ENCODE measurements at regions not wholly inside any gene's neighbourhood (a gene's known extent, or its start where the extent isn't known, plus 50 kb on each side); places are given as distances from the start of the nearest gene placed in this dataset.

- TF ChIP-seq ZBTB21 (CRISPR knock-in tag; IDR thresholded peaks at IDR 0.05): 0 out of 2 replicates have a peak, but pooled peaks have one; percentile 42
- TF ChIP-seq, protein P1, sequence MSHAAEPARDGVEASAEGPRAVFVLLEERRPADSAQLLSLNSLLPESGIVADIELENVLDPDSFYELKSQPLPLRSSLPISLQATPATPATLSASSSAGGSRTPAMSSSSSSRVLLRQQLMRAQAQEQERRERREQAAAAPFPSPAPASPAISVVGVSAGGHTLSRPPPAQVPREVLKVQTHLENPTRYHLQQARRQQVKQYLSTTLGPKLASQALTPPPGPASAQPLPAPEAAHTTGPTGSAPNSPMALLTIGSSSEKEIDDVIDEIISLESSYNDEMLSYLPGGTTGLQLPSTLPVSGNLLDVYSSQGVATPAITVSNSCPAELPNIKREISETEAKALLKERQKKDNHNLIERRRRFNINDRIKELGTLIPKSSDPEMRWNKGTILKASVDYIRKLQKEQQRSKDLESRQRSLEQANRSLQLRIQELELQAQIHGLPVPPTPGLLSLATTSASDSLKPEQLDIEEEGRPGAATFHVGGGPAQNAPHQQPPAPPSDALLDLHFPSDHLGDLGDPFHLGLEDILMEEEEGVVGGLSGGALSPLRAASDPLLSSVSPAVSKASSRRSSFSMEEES (CRISPR knock-in tag; IDR thresholded peaks at IDR 0.05): 0 out of 2 replicates have a peak, but pooled peaks have one; percentile 41
- TF ChIP-seq, protein P2, sequence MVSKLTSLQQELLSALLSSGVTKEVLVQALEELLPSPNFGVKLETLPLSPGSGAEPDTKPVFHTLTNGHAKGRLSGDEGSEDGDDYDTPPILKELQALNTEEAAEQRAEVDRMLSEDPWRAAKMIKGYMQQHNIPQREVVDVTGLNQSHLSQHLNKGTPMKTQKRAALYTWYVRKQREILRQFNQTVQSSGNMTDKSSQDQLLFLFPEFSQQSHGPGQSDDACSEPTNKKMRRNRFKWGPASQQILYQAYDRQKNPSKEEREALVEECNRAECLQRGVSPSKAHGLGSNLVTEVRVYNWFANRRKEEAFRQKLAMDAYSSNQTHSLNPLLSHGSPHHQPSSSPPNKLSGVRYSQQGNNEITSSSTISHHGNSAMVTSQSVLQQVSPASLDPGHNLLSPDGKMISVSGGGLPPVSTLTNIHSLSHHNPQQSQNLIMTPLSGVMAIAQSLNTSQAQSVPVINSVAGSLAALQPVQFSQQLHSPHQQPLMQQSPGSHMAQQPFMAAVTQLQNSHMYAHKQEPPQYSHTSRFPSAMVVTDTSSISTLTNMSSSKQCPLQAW (CRISPR knock-in tag; IDR thresholded peaks at IDR 0.05): no peak
- TF ChIP-seq NFKBIZ (CRISPR knock-in tag; IDR thresholded peaks at IDR 0.05): 0 out of 2 replicates have a peak, but pooled peaks have one; percentile 65
- TF ChIP-seq CBFB (CRISPR knock-in tag; IDR thresholded peaks at IDR 0.05): no peak
- no peak for TF ChIP-seq SP140L (CRISPR knock-in tag; IDR thresholded peaks at IDR 0.05; ENCODE audit: borderline replicate concordance)
- no peak for TF ChIP-seq MTF2 (CRISPR knock-in tag; IDR thresholded peaks at IDR 0.05; ENCODE audit: borderline replicate concordance)
- no peak for TF ChIP-seq MTA3 (CRISPR knock-in tag; IDR thresholded peaks at IDR 0.05)
- TF ChIP-seq ZEB1 (IDR thresholded peaks at IDR 0.05; ENCODE audit: insufficient replicate concordance, low read depth): peak; percentile 77
- no peak for TF ChIP-seq ZNF160 (CRISPR knock-in tag; IDR thresholded peaks at IDR 0.05)
- no peak for TF ChIP-seq KAT2B (IDR thresholded peaks at IDR 0.05; ENCODE audit: borderline replicate concordance, low read depth, low read length)
- TF ChIP-seq ZNF367 (CRISPR knock-in tag; IDR thresholded peaks at IDR 0.05; ENCODE audit: borderline replicate concordance): no peak
- TF ChIP-seq TEAD3 (CRISPR knock-in tag; optimal IDR thresholded peaks at IDR 0.05; ENCODE audit: borderline replicate concordance): peak; percentile 99
- TF ChIP-seq CREB1 (IDR thresholded peaks at IDR 0.05): no peak
- peak; percentile 61; the same call in 1 of the 2 replicates for TF ChIP-seq CREB1 (CRISPR knock-in tag; IDR thresholded peaks at IDR 0.05)
- no peak for TF ChIP-seq ZNF607 (CRISPR knock-in tag; IDR thresholded peaks at IDR 0.05; ENCODE audit: borderline replicate concordance)
- peak; percentile 88 for TF ChIP-seq BCL6 (CRISPR knock-in tag; IDR thresholded peaks at IDR 0.05)
- TF ChIP-seq, protein P3, sequence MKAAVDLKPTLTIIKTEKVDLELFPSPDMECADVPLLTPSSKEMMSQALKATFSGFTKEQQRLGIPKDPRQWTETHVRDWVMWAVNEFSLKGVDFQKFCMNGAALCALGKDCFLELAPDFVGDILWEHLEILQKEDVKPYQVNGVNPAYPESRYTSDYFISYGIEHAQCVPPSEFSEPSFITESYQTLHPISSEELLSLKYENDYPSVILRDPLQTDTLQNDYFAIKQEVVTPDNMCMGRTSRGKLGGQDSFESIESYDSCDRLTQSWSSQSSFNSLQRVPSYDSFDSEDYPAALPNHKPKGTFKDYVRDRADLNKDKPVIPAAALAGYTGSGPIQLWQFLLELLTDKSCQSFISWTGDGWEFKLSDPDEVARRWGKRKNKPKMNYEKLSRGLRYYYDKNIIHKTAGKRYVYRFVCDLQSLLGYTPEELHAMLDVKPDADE (CRISPR knock-in tag; IDR thresholded peaks at IDR 0.05): no peak
Measured at GRCh38 chr2:120554625-120555032, 181.0 kb upstream of the GLI2 start (continued).
